ENCODE measurements at regions not wholly inside any gene's neighbourhood (a gene's known extent, or its start where the extent isn't known, plus 50 kb on each side); places are given as distances from the start of the nearest gene placed in this dataset.

DNA sequence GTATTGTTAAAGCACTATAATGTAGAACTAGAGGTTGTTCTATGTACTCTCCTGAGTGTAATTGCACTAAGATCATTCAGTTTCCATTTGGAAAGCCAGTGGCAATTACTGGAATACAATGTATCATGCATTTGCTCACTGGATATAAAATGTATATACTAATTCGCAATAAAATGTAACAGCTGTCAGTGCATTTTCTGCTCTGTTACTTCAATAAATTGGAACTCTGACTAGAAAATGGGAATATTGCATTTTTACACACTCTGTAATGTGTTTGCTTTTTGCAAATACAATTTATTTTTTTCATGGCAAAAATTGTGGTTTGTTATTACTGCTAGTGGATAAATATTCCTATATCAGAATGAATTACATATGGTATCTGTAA is 893.8 kb upstream of the POU3F3 start:
- no peak for DNase-seq

DNA sequence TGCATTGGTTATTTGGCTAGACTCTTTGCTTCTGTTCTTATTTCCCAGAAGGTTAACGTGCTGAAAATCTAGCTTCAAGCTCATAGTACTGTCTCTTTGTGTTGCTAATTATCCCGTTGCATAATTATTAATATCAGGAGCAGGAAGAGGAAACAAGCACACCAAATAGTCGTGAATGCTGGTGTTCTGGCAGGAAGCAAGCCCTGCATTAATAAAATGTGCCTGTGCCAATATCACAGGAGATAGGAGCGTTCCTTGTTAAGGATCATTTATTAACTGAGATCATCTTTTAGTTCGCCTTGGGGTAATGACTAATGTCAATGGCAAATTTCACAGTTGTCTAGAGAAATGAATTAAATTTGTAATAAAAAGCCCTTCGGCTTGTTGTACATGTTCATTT is 893.0 kb upstream of the POU3F3 start:
- no peak for DNase-seq

DNA sequence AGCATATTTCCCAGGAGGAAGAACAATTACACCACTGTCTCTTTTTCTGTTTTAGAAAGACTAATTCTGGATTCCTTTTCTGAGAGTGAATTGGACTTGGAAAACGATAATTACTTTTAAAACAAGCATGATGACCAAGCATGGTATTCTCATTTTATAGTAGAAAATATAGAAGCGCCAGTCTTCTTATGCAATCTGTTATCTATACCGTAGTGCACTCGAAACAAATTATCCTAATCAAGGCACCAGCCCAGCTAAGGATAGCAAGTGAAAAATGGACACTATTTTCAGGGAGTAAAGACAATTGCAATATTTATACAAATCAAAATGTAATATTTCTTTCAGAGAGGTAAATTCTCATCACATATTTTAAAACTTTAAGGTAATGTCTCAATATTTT is 892.1 kb upstream of the POU3F3 start:
- DNase-seq: no peak

DNA sequence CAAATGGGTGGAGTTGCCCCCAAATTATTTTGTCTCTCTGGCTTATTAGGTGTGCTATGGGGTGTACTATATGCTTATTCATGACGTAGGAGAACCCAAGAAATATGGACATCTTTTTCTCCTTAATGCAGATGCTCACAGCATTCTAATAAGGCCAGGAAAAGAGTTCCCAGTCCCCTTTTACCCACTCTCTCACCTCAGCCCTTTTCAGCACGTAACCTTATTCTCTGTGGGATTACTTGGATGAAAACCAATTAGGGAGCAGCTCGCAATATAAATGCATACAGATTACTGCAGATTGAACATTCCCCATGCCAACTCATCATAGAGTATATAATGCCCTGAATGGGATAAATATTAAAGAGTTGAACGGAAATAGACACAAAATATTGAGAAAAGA is 891.2 kb upstream of the POU3F3 start:
- no peak for DNase-seq

DNA sequence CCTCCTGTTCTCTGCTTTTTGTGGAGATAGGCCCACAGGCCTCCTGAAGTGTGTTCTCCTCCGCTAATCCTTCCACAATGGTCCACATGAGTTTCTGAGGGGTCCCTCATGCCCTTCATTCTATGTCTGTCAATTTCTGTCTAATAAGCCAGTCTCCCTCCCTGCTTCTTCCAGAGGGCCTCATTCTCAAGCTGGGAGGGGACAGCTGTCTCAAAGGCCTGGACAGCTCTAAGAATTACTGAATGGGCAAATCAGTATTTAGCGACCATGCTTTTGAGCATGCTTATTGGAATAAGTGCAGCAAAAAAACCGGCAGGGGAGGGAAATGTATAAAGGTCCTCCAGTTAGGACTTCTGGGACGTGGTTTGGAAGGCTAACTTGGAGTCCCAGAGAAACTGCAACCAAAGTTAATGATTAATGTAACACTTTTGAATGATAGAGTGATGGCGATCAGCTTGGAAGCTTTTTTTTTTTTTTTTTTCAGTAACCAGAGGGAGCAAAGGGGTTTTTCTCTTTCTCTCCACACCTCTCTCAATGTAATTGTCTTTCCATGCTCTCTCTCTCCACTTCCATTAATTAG is 890.7 kb upstream of the POU3F3 start:
- no peak for DNase-seq

DNA sequence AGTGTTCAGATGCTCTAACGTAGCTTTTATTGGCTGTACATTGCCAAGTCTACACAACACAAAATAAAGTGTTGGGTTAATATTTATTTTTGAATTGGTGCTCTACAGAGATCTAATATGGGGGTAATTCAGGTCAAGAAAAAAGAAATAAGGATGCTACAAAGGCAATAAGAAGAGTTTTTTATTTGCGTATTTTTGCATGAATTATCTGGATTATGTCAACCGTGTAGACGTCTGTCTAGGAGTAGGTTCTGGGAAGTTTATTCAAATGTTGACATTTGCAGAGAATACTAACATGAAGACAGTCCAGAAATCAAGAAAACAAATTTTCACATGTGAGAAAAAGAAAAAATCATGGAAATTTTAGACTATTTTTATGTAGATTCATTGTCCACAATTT is 876.7 kb upstream of the POU3F3 start:
- no peak for DNase-seq

DNA sequence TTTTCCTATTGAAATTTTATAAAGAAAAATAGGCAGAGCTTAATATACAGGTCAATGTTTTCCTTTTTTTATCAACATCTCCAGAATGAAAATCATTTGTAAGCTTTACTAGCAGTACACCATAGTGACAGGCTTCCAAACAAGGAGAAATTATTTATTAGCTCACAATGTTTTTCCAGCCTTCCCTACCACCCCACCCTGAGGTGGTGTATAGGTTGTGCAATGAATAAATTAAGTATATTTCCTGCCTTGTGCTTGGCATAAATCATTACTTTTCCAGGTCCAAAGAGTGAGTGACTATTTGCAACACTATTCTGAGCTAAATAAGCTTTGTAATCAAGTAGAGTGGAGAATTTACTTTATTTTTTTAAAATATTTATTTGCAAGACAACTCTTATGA is 876.2 kb upstream of the POU3F3 start:
- DNase-seq: no peak

DNA sequence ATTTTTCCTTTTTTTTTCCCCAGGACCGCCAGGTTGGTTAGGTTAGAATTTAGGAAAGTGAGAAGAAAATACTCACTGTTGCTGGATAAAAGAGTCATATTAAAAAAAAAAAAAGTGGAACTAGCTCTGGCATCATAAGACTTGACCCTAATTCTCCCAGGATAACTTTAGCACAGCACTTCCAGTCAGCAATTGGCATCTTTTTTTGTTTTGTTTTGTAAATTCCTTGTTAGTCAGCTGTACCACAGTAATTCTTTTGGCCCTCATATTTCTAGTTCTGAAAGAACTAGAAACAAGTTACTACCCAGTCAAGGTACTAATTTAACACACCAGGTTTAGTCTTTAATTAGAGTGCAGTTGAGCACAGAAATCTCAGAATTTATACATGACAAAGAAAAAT is 873.5 kb upstream of the POU3F3 start:
- no peak for DNase-seq

DNA sequence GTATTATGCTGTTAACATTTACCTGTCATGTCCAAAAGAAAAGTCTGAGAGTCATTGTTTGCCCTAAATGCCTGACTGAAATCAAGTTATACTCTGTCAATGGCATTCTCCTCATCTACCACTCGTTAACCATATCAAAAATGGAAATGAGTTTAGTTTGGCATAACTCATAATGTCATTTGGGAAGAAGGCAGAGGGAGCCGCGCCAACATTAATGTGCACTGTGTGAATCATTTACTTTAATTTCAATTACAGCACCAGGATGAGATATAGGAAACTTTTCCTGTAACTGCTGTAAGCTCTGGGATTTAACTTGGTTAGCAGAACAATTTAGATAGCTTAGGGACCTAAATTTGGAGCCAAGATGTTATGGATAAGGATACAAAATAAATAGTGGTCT is 871.2 kb upstream of the POU3F3 start:
- no peak for DNase-seq

DNA sequence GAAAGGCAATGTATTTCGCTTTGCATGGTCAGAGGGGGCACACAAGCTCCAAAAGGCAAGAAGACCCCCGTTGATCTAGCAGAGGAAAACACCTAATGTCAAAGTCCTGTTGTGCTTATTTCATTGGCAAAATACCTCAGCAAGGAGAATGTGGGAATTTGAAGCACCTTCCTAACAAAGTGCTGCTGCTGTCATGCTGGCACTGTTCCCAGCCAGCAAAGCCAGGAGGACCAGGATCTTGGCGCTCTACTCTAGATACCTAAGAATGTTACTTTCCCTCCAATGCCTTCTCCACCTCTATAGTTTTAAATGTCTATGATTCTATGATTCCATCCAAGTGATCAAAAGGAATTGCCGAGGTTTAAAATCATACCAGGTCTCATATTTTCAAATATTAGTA is 867.9 kb upstream of the POU3F3 start:
- DNase-seq: no peak

DNA sequence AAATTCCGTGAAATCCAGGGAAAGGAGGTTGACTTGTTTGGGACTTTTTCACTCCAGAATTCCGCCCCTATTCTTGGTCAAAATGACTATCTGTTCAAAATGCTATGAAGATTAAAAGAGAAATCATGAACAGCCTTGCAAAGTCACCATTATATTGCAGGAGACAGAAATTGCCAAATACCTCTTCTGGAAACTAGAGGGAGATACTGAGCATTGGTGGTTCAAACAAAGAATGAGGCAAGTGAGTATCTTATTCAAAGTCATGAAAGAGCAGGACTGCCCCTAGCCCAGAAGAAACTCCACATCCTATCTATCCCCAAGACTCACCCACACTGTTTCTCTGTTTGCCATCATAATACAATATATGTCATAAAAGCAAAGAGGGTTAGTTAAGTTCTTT is 862.3 kb upstream of the POU3F3 start:
- no peak for DNase-seq

DNA sequence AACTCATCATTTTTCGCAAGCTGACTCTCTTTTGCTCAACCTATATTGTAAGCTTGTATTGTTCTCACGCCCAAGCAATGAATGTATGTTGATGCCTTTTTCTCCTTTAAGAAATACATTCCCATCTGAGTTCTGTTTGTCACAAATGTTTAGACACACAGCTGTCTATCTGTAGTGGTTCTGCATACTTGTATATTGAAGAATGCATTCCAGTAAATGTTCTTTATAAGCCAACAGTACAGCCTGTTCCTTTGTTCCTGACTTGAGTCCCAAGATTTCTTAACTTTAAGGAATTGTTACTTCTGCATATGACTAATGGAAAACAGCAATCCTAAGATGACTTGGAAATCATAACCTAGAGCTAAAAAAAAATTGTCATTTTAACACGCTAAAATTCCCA is 849.1 kb upstream of the POU3F3 start:
- DNase-seq: no peak

DNA sequence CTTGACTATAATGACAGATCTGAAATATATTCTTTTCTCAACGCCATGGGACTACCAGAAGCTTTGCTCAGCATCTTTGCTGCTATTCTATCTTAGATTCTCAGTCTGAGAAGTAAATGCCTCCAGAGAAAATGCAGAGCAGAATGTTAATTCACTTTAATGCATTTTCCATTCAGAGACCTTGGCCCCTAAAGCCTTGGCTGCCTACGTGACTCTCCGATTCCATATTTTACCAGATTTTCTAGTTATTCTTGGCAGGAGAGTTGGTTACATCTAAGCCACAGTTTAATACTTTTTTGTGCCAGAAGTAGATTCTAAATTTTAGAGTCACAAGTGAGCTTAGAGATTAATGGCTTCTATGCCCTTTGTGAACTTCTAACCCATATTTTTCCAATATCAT is 837.1 kb upstream of the POU3F3 start:
- no peak for DNase-seq

DNA sequence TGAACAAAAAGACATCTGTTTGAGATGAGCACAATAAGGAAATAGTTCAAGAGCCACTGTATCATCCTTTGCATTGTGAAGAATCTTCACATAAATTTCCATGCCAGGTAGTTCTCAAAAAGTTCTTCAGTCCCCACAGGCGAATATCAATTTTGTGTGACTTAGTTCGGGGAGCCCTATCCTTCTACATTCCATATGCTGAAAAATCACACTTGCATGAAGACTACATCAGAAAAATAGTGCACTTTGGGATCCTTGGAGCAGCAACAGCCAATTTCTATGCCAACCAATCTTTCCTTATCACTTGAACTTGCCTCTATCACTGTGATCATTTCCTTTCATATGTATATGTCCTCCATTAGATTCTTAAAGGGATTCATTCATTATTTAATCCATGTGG is 830.6 kb upstream of the POU3F3 start:
- no peak for DNase-seq

DNA sequence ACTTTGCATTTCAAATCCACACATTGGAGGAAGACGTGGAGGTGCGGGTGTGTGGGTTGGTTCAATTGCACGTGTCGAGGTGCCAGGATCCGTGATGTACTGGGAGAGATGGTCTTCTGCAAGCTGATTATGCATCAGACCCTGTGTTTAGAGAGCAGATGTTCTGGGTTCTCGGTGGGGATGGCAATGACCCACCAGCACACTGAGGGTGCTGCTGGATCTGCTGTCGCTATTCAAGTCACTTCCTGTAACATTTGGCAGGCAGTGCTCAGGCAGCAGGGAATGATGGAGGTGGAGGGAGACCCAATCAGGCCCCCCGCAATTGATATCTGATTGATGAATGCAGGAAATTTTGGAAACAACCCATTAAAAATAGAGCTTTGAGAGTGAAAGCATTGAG is 830.1 kb upstream of the POU3F3 start:
- no peak for DNase-seq

DNA sequence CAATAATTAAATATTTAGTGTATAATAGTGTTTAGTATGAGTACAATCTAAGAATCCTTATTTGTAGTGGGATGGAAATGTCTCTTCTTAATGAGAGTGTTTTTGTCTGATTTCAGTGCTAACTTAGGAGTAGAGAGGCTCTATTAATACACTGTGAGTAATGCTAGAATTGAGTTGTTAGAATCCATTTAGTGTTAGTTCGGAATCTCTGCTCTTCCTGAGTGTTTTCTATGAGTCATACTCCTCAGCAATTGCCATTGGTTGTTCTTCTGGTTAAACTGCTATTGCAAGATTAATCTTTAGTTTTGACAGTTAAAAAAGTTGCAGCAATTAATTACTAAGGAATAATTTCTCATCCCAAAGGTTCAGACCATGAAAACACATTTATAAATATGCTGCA is 828.6 kb upstream of the POU3F3 start:
- DNase-seq: no peak

DNA sequence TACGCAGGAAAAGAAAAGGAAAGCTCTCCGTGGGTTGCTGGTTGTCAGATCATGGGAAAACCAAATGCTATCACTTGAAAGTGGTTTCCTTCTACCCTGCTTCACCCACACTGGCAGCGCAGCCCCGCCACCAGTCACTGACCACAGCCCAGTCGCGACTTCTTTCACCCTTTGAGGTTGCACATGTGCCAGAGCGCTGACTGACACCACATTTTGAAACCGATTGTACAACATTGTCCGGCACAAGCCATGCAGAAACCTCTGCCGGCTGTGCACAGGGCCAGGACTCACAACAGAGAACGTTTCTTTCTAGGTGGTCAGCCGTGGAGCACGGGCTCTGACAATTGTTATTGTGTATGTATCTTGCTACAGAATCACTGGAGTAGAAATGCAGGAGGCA is 827.2 kb upstream of the POU3F3 start:
- no peak for DNase-seq

DNA sequence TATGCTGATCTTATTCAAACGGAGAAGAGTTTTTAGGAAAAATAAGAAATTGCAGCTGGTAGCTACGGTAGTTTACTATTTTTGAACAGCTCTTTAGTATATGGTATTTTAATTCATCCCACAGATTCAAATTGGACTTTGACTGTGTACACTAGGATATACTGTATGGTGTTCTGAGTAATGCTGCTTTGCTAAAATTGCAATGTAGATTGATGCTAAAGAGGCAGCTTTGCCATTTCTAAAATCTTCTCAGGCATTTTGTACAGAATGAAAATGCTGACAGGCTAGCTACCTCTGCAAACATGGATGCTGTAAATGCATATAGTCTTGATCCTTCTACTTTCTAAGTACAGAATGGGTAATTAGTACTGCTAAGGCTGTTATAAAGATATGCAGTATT is 826.6 kb upstream of the POU3F3 start:
- DNase-seq: no peak

DNA sequence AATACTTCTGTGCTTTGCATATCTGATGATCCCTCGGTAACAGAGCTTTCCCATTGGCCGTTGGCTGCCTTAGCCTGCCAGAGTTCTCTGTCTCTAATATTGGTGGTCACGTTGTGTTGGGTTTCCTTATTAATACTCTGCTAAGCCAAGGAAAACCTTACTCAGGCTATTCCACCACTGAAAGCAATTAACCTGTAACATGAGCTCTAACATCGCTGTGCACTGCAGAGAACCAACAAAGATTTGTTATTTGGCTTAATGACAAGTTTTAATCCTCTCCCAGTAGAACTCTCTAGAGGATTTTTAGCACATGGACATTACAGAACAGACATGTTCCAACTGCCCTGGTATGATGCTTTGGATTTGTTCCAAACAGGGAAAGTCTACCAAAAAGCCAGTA is 825.9 kb upstream of the POU3F3 start:
- no peak for DNase-seq

DNA sequence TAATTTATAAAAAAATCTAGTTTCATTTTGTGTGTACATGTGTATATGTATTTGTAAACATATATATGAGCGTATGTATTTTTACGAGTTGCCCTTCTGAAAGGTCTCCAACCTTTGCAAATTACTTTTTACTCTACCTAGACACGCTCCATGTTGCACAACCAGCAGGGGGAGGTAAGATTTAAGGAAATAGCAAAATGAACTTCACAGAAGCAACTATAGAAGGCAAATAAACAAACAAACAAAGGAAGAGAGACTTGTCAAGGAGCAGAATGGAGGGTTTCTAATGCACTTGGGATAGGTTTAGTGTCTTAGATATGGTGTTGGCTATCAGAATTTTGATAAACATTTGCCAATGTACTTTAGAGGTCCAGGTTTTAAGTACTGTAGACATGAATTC is 820.5 kb upstream of the POU3F3 start:
- DNase-seq: no peak

DNA sequence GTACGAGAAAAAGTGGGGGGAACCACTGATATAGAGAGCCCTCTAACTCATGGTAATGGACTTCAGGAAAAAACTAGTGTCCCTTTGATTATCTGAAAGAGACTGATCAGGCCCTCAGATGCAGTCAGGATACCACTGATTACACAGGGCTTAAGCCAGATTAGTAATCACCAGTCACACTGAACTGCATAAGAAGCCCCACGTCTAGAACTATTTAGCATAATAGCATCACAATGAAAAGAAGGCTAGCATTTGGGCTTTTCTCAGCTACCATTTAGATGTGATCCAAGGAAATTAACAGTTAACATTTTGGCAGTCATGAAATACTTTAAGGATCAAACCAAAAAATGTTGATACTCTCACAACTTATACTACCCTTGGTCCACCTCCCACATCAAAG is 813.1 kb upstream of the POU3F3 start:
- no peak for DNase-seq

DNA sequence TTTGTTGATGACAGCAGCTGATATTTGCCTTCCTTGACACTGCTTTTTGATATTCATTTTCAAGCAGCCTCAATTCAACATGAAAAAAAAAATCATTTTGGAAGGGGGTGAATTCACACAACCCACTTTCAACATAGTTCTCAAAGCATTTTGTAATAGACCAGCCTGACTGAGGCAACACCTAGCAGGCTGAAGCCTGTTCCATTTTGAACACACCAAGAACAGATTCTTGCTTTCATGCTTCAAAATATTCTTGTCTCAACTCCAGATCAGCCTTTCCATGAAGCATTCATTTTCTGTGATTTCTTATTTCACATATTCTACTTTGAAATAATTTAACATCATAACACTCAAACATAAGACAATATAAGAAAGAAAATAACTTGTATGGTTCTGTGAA is 812.6 kb upstream of the POU3F3 start:
- DNase-seq: no peak

DNA sequence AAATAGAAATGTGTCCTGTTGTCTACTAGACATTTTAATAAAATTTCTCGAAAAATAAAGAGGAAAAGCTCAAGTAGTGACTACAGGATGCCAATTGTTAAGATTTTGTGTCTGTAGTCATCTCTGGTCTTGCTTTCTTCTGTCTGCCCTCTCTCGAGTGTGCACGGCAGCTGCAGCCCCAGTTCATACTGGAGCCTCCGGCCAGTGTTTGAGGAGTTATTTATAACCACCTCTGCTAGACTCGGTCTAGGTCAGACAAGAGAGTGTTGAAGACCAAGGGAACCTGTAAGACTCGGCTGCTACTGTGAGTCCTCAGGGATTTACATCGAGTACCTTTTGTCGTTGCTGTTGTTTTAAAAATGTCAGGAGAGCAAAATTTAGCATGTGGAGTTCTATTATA is 810.1 kb upstream of the POU3F3 start:
- no peak for DNase-seq

DNA sequence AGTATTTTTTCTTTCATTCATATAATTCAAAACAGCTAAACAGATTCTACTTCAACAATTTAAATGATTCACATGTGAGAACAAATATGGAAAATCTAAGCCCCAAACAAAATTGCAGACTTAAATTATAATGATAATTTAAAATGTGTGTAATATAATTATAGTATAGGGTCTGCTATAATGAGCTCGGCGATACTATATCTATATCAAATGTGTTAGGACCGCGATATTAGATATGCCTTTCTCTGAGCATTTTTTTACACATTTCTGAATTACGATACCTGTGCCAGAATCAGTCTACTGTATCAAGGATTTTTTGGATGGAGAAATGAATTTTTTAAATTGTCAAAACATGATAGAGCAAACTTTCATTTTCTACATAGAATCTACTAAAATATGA is 808.8 kb upstream of the POU3F3 start:
- DNase-seq: no peak

DNA sequence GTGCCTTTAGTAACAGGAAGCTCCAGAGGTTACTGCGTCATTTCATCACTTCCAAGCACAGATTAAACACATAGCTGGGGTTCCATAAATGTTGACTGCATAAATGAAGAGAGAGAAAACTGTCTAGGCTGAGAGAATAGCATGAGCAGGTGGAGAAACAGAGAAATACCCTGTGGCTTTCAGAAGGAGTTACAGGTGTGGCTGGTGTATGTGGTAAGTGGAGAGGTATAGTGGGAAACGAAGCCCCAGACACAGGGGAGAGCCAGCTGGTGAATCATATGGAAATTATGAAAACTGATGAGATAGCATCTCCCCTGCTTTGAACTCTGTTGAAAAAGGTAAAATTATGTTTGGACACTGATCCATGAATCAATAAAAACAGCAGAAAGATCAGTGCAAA is 807.4 kb upstream of the POU3F3 start:
- DNase-seq: no peak

DNA sequence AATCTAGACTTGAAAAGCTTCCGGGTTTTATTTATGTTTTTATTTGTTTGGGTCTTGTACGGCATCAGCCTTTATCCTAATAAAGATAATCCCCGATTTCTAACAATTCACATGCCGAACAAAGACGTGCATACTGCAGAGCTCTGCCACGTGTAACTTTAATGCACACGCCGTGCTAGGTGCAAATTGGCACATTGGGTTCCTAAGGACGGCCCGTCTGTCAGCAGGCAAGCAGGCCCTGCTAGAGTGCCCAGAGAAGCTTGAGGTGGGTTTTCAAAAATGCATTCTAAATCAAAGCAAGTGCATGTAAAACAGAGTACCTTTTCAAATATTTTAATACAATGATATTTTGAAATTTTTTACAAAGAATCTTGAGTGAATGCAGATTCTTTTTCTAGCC is 806.4 kb upstream of the POU3F3 start:
- no peak for DNase-seq

All from femur (tissue), 1 donor.